GM23338 (cell line): ENCODE measurements at regions not wholly inside any gene's neighbourhood (a gene's known extent, or its start where the extent isn't known, plus 50 kb on each side); places are given as distances from the start of the nearest gene placed in this dataset.

ENCODE experiments used
- CREB1 ChIP-seq: fragments of 250-450 bp; sonication (Bioruptor Pico); IDR thresholded peaks from 2 replicates; pipeline ENCODE4 v1.5.0; 2020; ENCODE audit warnings: low read depth, mild to moderate bottlenecking, moderate library complexity
- CTCF ChIP-seq, 2 experiments: fragments of 200-600 bp in 1 of 2; sonication (generic) in 1 of 2; conservative IDR thresholded peaks; 2 replicates each; pipeline versions ENCODE4 v1.5.1 to v1.6.1; 2016 to 2017; ENCODE audit warnings: antibody characterized with exemption in 2 of 2, low read depth in 2 of 2, mild to moderate bottlenecking in 2 of 2, moderate library complexity in 1 of 2
- ETS1 ChIP-seq: IDR thresholded peaks from 2 replicates; pipeline ENCODE4 v1.6.1; 2016; ENCODE audit warnings: antibody characterized with exemption
- EZH2 ChIP-seq: fragments of 200-600 bp; sonication (generic); IDR thresholded peaks from one replicate; pipeline ENCODE4 v1.8.0; 2017; ENCODE audit warnings: antibody characterized with exemption, mild to moderate bottlenecking, low read depth; ENCODE audit not compliant: unreplicated experiment
- EZH2phosphoT487 ChIP-seq: fragments of 200-600 bp; sonication (generic); IDR thresholded peaks from one replicate; pipeline ENCODE4 v1.8.1; 2018; ENCODE audit warnings: antibody characterized with exemption; ENCODE audit not compliant: unreplicated experiment
- JUNB ChIP-seq: IDR thresholded peaks from one replicate; pipeline ENCODE4 v1.6.1; 2016; ENCODE audit warnings: antibody characterized with exemption; ENCODE audit not compliant: unreplicated experiment
- NANOG ChIP-seq: IDR thresholded peaks from 2 replicates; pipeline ENCODE4 v1.6.1; 2016; ENCODE audit warnings: antibody characterized with exemption, borderline replicate concordance
- POLR2AphosphoS5 ChIP-seq: IDR thresholded peaks from 2 replicates; pipeline ENCODE4 v1.6.1; 2016; ENCODE audit warnings: antibody characterized with exemption, low read depth
- REST ChIP-seq: IDR thresholded peaks from one replicate; pipeline ENCODE4 v1.6.1; 2018; ENCODE audit warnings: antibody characterized with exemption; ENCODE audit not compliant: unreplicated experiment
- ZNF114 ChIP-seq: fragments of 250-450 bp; sonication (Bioruptor Pico); IDR thresholded peaks from 2 replicates; pipeline ENCODE4 v1.5.0; 2020; ENCODE audit warnings: mild to moderate bottlenecking, moderate library complexity
- ZNF331 ChIP-seq: fragments of 250-450 bp; sonication (Bioruptor Pico); IDR thresholded peaks from 2 replicates; pipeline ENCODE4 v1.5.0; 2020; ENCODE audit warnings: low read depth, mild to moderate bottlenecking, moderate library complexity

- TF ChIP-seq CTCF (conservative IDR thresholded peaks at IDR 0.05; ENCODE audit: low read depth in 2 of 2) (no peak), EZH2phosphoT487 (no peak), ZNF114 (CRISPR knock-in tag) (no peak), REST (no peak), POLR2AphosphoS5 (no peak), EZH2 (no peak), CREB1 (CRISPR knock-in tag) (no peak), NANOG (no peak), ETS1 (no peak), JUNB (no peak), ZNF331 (CRISPR knock-in tag) (no peak)
Observed at GRCh38 chr5:111649516-111649915, 107.5 kb downstream of the NREP start.
